SH-SY5Y (cell line): ENCODE measurements at regions not wholly inside any gene's neighbourhood (a gene's known extent, or its start where the extent isn't known, plus 50 kb on each side); places are given as distances from the start of the nearest gene placed in this dataset.
A peak's percentile ranks its signal among the peaks of the same experiment; 100 is the strongest.

ENCODE experiments used
- GATA2 ChIP-seq: IDR thresholded peaks from 2 replicates; pipeline ENCODE4 v1.6.1; 2011; ENCODE audit warnings: mild to moderate bottlenecking, low read depth, low read length
- GATA3 ChIP-seq: IDR thresholded peaks from 2 replicates; pipeline ENCODE4 v1.6.1; 2011; ENCODE audit warnings: low read depth, mild to moderate bottlenecking, low read length, moderate library complexity

DNA sequence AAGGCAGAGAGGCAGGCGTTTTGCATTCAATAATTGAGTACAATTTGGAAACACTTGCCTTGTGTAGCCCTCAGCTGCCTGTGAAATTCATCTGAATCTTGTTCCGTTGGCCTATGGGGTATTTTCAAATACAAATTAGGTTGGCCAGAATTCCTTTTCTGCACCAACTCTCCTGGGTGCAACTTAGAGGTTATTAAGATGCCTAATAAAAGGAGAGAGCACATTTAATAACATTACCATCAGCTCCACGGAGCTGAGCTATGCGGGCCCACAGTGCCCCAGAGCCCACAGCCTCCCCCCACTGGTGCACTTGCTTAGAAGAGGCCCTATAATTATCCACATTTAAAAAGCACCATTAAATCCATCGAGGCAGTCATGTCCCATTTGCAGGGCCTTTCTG is 367.6 kb upstream of the CLINT1 start:
- TF ChIP-seq GATA3 (no peak), GATA2 (no peak)

DNA sequence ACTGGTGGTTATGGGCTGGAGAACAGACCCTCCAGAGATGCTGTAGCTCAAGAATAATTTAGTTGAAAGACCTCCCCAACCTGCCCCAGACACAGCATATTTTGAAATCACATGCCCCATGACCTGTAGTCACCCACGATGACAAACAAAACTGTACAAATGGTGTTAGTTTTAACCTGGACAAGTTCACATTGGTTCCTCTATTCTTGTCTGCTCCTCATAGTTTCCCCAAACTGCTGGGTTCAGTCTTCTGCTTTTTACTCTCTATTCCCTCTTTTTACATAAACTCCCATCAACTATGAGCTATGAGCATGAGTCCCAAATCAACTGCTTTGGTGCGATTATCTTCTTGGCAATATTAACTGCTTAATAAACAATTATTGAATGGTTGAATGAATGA is 365.3 kb upstream of the CLINT1 start:
- no peak for TF ChIP-seq GATA2
- TF ChIP-seq GATA3: no peak

DNA sequence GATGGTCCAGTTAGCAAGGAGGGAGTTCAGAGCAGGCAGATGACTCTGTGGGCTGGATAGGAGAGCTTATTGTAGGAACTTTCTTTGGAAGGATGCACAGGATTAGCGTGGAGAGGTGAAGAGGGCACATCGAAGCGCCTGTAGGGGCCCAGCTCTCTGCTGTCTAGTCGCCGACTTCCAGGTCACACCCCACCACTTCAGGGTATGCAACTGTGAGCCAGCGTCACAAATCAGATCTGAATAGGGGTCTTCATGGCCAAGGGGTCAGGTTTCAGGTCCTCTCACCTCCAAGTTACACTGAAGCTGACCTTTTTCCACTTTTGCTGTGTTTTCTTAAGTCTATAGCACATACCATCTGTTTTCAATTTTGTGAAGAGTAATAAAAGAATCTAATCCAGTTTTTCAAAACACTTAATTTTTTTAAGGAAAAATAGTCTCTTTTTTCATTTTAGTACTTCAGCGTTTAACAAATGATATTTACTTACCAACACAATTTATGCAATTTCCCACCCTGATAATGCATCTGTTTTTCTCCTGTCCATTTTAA is 364.2 kb upstream of the CLINT1 start:
- TF ChIP-seq GATA3 (no peak), GATA2 (no peak)

DNA sequence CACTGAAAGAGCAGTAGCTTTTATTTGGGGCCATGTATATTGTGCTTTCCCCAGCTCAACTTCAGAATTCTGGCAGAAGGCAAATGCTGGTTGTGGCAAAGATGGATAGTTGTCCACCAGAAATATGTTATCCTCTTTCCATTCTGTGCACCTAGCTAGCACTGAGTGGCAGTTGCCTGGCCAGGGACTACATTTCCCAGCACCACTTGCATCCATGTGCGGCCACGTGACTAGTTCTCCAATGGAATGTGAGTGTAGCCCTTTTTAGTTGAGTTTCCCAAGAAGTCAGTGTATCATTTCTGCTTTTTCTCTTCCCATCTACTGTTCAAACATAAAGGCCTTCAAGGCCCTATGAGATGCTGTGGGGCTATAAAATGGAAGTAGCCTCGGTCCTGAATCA is 354.0 kb upstream of the CLINT1 start:
- TF ChIP-seq GATA2 (no peak), GATA3 (no peak)

- TF ChIP-seq GATA2: no peak
- no peak for TF ChIP-seq GATA3
These were observed 353.3 kb upstream of the CLINT1 start for GRCh38 chr5:158212237-158212636.

DNA sequence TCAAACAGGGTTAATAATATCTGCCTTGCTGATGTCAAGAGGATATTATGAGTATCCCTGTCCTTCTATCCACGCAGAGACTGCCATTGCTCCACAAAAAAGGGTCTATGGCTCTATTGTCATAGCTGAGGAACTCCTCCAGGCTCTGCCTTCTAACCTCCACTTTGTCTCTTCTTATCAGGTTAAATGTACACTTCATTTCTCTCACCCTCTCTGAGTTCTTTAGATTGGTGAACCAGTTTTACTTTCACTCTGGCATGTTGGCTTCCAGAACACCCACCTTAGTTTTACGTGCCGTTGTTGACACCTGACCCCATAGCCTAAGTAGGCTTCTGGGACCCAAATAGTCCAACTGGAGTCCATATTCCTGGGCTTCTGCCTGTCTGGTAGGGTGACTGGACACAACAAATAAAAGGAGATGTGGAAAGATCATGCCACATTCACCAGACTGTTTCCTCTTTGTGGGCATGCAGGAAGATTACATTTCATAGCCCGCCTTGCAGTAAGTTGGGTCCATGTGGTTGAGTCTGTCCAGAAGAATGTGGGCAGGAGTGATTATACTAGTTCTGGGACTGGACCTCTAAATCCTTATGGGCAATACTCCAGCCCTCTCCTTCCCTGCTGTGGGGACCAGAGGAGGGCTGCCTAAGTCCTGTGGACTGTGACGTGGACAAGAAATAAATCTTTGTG is 350.4 kb upstream of the CLINT1 start:
- TF ChIP-seq GATA2: no peak
- no peak for TF ChIP-seq GATA3

DNA sequence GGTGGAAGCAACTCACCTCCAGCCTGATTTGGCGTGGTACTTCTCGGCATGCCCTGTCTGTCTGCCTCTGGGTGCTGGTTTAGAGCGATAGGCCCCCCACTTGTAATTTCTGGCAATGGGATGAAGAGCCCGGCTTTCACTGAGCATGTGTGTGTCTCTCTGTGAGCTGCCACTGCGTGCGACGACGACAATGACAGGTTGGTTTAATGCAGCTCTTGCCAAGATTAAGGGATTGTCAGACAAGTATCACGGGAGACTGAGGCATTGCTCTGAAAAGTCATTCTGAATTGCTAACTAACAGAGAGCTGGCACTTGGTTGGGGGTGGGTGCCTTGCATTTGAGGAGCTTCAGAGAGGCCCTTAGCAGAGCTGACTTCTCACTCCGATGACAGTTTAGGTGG is 348.8 kb upstream of the CLINT1 start:
- no peak for TF ChIP-seq GATA3
- TF ChIP-seq GATA2: no peak

DNA sequence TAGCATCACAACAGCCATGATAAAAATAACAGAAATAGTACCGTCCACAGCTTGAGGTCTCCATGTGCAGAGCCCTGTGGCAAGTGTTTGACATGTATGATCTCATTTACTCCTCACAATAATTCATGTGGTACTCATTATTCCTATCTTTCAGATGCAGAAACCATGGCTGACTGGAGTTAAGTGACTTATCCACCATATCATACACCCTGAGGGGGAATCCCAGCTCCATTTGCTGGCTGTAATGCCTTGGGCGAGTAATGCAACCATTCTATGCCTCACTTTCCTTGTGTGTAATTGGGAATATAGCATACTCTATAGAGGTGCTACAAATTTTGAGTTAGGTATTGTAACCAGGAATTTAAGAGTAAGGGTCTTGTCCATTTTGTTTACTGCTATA is 347.0 kb upstream of the CLINT1 start:
- TF ChIP-seq GATA2 (peak; percentile 56; the same call in 1 of the 2 replicates), GATA3 (peak; percentile 67)

- TF ChIP-seq GATA2: no peak
- TF ChIP-seq GATA3: no peak
These were observed 344.3 kb upstream of the CLINT1 start for GRCh38 chr5:158203261-158203660.

DNA sequence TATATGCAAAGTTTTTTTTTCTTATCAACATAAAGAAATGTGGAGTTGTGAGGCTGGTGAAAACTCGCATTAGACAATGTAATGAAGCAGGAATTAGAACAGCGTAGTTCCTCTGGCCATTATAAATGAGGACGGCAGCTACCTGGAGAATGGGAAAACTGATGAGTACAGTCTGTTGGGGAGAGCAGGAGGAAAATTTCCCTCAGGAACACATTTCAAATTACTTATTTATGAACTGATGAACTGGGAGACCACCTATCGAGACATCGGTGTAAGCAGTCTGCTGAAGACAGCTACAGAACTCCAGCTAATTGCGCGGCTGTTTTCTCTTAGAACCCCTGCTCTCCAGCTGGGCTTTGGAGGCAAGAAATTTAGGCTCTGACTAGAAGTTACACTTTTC is 343.9 kb upstream of the CLINT1 start:
- TF ChIP-seq GATA3 (no peak), GATA2 (no peak)

DNA sequence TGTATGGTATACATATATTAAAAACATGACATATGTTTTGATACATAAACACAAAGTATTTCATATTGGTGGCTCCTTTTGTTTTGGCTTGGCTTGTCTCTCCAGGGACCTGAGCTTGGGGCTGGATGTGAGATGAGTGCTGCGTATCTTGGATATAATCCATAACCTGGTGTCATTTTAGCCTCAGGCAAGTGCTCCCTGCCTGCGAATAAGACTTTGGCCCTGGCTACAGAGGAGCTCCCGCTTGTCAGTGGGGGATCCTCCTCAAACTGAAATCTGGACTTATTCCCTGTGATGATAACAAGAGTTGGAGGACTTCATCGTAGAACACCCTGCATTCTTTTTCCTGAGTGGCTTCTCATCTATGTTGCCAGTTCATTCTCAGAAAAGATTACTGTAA is 341.7 kb upstream of the CLINT1 start:
- no peak for TF ChIP-seq GATA3
- no peak for TF ChIP-seq GATA2

DNA sequence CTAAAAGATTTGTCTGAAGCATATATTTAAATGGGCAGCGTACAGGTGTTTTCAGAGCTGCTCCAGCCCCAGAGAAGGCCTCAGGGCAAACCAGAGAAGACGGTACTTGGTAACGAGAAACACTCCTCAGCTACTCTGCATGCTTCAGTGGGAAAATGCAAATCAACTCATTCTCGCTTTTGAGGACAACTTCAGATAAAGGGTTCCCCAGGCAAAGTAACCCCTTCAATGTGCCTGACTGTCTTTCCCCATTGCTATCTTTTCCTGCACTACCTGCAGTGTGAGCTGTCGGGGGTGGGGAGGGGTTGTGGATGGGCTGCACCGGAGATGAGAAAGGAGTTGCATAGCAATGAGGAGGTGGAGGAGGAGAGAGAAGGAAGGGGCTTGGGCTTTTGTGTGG is 339.7 kb upstream of the CLINT1 start:
- no peak for TF ChIP-seq GATA2

DNA sequence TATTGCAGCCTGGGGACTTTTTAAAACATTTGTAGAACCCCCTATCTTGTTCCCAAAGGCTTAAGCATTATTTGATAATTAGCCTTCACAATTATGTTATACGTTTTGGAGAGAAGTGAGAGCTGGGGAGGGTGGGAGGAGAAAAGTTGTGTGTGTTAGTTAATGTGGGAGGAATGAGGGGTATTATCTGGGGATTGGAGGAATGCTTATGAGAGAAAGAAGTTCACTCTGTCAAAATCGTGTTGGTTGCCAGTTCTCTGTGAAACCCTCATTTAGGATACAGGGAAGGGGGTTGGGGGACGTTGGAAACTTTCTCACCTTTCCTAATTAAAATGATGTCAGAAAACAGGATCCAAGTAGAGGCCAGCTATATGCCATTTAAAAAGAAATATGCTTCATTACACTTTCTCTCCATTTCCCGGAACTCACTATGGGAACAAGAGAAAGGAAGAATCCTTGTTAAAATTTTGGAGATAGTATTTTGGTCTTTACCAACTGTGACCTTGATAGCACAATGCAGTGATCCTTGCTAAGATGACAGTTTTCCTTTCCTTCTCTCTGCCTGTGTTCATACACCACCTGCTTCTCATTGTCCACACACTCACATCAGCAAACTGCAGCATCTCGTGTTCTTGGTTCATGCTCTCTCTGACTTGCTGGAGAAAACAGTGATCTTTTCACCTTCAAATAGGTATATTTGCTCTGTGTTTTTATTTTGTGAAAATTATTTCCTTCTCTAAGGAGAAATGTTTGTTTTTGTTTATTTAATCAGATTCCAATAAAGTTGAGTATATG is 336.7 kb upstream of the CLINT1 start:
- TF ChIP-seq GATA2: no peak
- TF ChIP-seq GATA3: no peak

DNA sequence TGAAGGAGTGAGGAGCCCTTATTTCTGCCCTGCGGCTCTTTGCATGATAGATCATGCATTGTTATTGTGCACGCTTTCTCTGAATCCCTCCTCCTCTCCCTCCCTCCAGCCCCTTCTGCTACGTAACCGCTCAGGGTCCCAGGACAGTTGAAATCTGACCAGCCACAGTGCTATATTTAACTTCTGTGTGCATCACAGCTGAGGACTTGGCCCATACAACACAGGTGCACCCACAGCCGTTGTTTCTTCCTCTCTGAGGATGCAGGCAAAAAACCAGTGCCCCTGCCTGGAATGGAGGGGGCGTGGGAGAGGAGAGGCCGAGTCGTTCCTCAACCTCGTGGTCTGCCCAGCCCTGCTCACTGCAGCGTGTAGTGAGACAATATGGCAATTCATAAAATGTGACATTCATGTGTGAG is 335.6 kb upstream of the CLINT1 start:
- TF ChIP-seq GATA3: no peak
- TF ChIP-seq GATA2: no peak

DNA sequence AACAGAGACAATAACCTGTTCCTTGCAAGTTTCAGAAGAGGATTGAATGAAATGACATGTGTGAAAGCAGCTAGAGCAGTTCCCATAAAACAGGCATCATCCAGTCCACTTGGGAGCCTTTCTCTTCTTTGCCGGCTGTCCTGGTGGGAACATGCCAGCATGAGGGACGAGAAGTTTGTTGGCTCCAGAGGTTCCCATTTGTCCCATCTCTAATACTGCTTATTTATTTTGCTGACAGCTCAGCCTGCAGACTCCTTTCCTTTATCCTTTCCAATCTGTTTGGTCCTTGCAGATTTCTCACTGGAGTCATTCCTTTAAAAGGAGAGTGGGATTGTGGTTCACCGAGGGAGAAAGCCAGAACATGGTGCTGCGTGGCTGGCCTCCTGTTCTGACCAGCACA is 321.5 kb upstream of the CLINT1 start:
- TF ChIP-seq GATA3 (no peak), GATA2 (no peak)

DNA sequence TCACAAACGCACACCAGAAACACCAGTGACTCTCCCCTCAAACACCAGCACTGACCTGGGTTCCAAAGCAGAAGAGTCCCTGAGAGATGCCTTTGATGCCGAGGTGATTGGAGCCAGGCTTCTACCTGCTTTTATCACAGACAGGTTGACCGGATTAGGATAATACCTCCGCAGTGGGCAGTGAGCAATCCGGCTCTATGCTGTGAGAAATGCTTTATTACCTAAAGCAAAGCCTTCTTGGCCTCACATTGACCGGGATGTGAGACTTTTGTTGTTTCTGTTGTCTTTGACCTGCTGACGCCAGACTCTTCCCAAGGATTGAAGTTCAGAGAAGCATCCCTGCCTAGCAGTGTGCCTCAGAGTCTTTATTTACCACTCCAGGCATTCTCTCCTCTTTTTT is 320.3 kb upstream of the CLINT1 start:
- no peak for TF ChIP-seq GATA3
- TF ChIP-seq GATA2: no peak
